ENCODE measurements at regions not wholly inside any gene's neighbourhood (a gene's known extent, or its start where the extent isn't known, plus 50 kb on each side); places are given as distances from the start of the nearest gene placed in this dataset.

DNA sequence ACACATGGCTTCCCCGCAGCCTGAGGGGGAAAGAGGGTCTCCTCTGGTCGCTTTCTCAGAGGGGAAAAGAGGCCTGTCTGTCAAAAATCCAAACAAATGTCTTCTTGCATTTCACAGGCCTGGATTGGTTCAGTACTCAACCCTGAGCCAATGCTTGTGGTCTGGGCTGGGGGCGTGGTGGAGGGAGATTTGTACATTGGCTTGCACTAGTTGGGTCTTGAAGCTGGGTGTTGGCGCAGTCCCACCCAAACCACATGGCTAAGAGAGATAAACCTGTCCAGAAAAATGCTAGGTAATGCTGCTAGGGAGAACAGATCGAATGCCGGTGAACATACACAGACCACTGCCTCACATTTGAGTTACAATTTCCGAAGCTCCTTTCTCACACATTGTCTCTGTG, 461.6 kb downstream of the MED13L start:
- intact Hi-C loops (cut with micrococcal nuclease): no loop called here
- Histone ChIP-seq H2AFZ (ENCODE audit: low read depth, low read length, poor library complexity, severe bottlenecking) (no peak overlapping the region), H3K4me2 (ENCODE audit: low read length) (no peak overlapping the region), H3K9me2 (ENCODE audit: insufficient read depth) (no peaks in the 10 kb centered on the region), H3K36me3 (ENCODE audit: control insufficient read depth in 1 of 2, insufficient read depth in 2 of 2, low read length in 2 of 2) (no peaks in the 10 kb centered on the region), H4K20me1 (ENCODE audit: insufficient read depth) (no peaks in the 10 kb centered on the region), H3K27ac (ENCODE audit: low read depth, low read length) (no peak overlapping the region), H3K4me3 (replicated peaks in 1 of 2; ENCODE audit: low read depth in 1 of 2, low read length in 2 of 2) (no peak overlapping the region), H3K27me3 (ENCODE audit: insufficient read depth, low read length) (peaks cover 12% of the 10 kb centered on the region; the same call in 1 of the 2 replicates), H3K79me2 (ENCODE audit: insufficient read depth, low read length) (no peaks in the 10 kb centered on the region), H3K9ac (ENCODE audit: low read length) (no peak overlapping the region), H3K4me1 (ENCODE audit: control insufficient read depth in 1 of 2, insufficient read depth in 2 of 2, low read length in 2 of 2) (peaks cover 0 to 9% of the 10 kb centered on the region in 2 experiments; a peak in 1 of 4 replicates), H3K9me3 (ENCODE audit: control insufficient read depth in 1 of 2, insufficient read depth in 1 of 2, low read depth in 1 of 2, low read length in 2 of 2) (no peaks in the 10 kb centered on the region)
- no peak for TF ChIP-seq POLR2A (IDR thresholded peaks at IDR 0.05; ENCODE audit: borderline replicate concordance, extremely low read depth, insufficient read depth, insufficient read length)
- TF ChIP-seq ZFX (IDR thresholded peaks at IDR 0.05): no peak
- TF ChIP-seq TCF7L2 (IDR thresholded peaks at IDR 0.05; ENCODE audit: borderline replicate concordance, extremely low read depth, insufficient read depth, insufficient read length): no peak
- TF ChIP-seq, protein P1, sequence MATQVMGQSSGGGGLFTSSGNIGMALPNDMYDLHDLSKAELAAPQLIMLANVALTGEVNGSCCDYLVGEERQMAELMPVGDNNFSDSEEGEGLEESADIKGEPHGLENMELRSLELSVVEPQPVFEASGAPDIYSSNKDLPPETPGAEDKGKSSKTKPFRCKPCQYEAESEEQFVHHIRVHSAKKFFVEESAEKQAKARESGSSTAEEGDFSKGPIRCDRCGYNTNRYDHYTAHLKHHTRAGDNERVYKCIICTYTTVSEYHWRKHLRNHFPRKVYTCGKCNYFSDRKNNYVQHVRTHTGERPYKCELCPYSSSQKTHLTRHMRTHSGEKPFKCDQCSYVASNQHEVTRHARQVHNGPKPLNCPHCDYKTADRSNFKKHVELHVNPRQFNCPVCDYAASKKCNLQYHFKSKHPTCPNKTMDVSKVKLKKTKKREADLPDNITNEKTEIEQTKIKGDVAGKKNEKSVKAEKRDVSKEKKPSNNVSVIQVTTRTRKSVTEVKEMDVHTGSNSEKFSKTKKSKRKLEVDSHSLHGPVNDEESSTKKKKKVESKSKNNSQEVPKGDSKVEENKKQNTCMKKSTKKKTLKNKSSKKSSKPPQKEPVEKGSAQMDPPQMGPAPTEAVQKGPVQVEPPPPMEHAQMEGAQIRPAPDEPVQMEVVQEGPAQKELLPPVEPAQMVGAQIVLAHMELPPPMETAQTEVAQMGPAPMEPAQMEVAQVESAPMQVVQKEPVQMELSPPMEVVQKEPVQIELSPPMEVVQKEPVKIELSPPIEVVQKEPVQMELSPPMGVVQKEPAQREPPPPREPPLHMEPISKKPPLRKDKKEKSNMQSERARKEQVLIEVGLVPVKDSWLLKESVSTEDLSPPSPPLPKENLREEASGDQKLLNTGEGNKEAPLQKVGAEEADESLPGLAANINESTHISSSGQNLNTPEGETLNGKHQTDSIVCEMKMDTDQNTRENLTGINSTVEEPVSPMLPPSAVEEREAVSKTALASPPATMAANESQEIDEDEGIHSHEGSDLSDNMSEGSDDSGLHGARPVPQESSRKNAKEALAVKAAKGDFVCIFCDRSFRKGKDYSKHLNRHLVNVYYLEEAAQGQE (IDR thresholded peaks at IDR 0.05; ENCODE audit: low read depth): no peak
- TF ChIP-seq CBX3 (IDR thresholded peaks at IDR 0.05; ENCODE audit: low read depth): no peak
- TF ChIP-seq JUND (IDR thresholded peaks at IDR 0.05): no peak
- ChIA-PET CTCF (no interaction called here), POLR2A (no interaction called here), RAD21 (ENCODE audit: low non-redundant PET in 1 of 2, low total read pairs in 2 of 2, uncharacterized antibody in 2 of 2, unreplicated experiment in 2 of 2) (no interaction called here)
- ATAC-seq: no peak
- no TSS peak for BruUV-seq (replicated peaks)
- DNase-seq (ENCODE audit: low read depth, low spot score): no peak

DNA sequence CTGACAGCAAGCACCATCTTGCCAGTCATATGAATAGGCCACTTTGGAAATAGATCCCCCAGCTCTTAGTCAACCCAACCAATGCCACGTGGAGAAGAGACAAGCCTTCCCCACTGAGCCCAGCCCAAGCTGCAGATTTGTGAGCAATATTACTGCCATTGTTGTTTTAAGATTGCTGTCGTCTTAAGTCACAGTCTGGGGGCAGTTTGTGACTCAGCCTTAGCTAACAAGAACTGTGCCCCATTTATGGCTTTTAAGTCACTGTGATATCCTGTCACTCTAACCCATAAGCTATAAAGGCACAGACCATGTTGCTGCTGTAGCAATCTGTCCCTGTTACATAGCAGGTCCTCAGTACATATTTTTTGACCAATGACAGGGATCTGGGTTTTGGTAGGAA, 464.2 kb downstream of the MED13L start:
- DNase-seq (ENCODE audit: low read depth, low spot score): no peak
- H3K4me2 ChIP-seq (ENCODE audit: low read length): no peak overlapping the region
- intact Hi-C loops (cut with micrococcal nuclease): no loop called here
- 0 out of 2 replicates have a peak, but pooled peaks have one; percentile 22 for ATAC-seq
- TF ChIP-seq, protein P2, sequence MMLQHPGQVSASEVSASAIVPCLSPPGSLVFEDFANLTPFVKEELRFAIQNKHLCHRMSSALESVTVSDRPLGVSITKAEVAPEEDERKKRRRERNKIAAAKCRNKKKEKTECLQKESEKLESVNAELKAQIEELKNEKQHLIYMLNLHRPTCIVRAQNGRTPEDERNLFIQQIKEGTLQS (IDR thresholded peaks at IDR 0.05): no peak
- TF ChIP-seq SP1 (IDR thresholded peaks at IDR 0.05; ENCODE audit: low read depth) (no peak), EZH2phosphoT487 (IDR thresholded peaks at IDR 0.05; ENCODE audit: borderline replicate concordance) (no peak), ELF1 (IDR thresholded peaks at IDR 0.05; ENCODE audit: borderline replicate concordance, low read depth) (no peak), ZFX (IDR thresholded peaks at IDR 0.05) (no peak)
- TF ChIP-seq, protein P1 (IDR thresholded peaks at IDR 0.05; ENCODE audit: low read depth): no peak
- no peak overlapping the region for H3K27ac ChIP-seq (ENCODE audit: low read depth, low read length)
- no peaks in the 10 kb centered on the region for H3K9me3 ChIP-seq (ENCODE audit: control insufficient read depth in 1 of 2, insufficient read depth in 1 of 2, low read depth in 1 of 2, low read length in 2 of 2)
- no peaks in the 10 kb centered on the region for H3K36me3 ChIP-seq (ENCODE audit: control insufficient read depth in 1 of 2, insufficient read depth in 2 of 2, low read length in 2 of 2)
- no peaks in the 10 kb centered on the region for H3K9me2 ChIP-seq (ENCODE audit: insufficient read depth)
- H3K27me3 ChIP-seq (ENCODE audit: insufficient read depth, low read length): peaks cover 17% of the 10 kb centered on the region; the same call in 1 of the 2 replicates
- POLR2A ChIA-PET: no interaction called here
- no peak overlapping the region for H3K4me3 ChIP-seq (replicated peaks in 1 of 2; ENCODE audit: low read depth in 1 of 2, low read length in 2 of 2)
- H4K20me1 ChIP-seq (ENCODE audit: insufficient read depth): no peaks in the 10 kb centered on the region
- CTCF ChIA-PET: no interaction called here
- RAD21 ChIA-PET (ENCODE audit: low non-redundant PET in 1 of 2, low total read pairs in 2 of 2, uncharacterized antibody in 2 of 2, unreplicated experiment in 2 of 2): no interaction called here
- H3K4me1 ChIP-seq (ENCODE audit: control insufficient read depth in 1 of 2, insufficient read depth in 2 of 2, low read length in 2 of 2): peaks cover 0 to 9% of the 10 kb centered on the region in 2 experiments; a peak in 1 of 4 replicates
- no peaks in the 10 kb centered on the region for H3K79me2 ChIP-seq (ENCODE audit: insufficient read depth, low read length)
- no TSS peak for BruUV-seq (replicated peaks)
- H2AFZ ChIP-seq (ENCODE audit: low read depth, low read length, poor library complexity, severe bottlenecking): no peak overlapping the region
- no peak overlapping the region for H3K9ac ChIP-seq (ENCODE audit: low read length)

Measured in HCT116 (cell line).